Astrocyte (in vitro differentiated cells and primary cell): ENCODE measurements at regions not wholly inside any gene's neighbourhood (a gene's known extent, or its start where the extent isn't known, plus 50 kb on each side); places are given as distances from the start of the nearest gene placed in this dataset.

Experiments used
- CTCF ChIP-seq: IDR thresholded peaks from 2 replicates; pipeline ENCODE4 v1.5.1; 2011; ENCODE audit warnings: low read depth, mild to moderate bottlenecking, inconsistent platforms, low read length, moderate library complexity; ENCODE audit not compliant: insufficient read depth
- EZH2 ChIP-seq: IDR thresholded peaks from 2 replicates; pipeline ENCODE4 v1.6.1; 2012; ENCODE audit warnings: mild to moderate bottlenecking, low read length, inconsistent platforms; ENCODE audit not compliant: insufficient read depth

GRCh38 chr20:59495166-59495565 lies 109.2 kb upstream of the PHACTR3 start:
- TF ChIP-seq CTCF (no peak), EZH2 (no peak)
